SH-SY5Y (cell line): ENCODE measurements at regions not wholly inside any gene's neighbourhood (a gene's known extent, or its start where the extent isn't known, plus 50 kb on each side); places are given as distances from the start of the nearest gene placed in this dataset.

Experiments
- GATA2 ChIP-seq: IDR thresholded peaks from 2 replicates; pipeline ENCODE4 v1.6.1; 2011; ENCODE audit warnings: mild to moderate bottlenecking, low read depth, low read length
- GATA3 ChIP-seq: IDR thresholded peaks from 2 replicates; pipeline ENCODE4 v1.6.1; 2011; ENCODE audit warnings: low read depth, mild to moderate bottlenecking, low read length, moderate library complexity

DNA sequence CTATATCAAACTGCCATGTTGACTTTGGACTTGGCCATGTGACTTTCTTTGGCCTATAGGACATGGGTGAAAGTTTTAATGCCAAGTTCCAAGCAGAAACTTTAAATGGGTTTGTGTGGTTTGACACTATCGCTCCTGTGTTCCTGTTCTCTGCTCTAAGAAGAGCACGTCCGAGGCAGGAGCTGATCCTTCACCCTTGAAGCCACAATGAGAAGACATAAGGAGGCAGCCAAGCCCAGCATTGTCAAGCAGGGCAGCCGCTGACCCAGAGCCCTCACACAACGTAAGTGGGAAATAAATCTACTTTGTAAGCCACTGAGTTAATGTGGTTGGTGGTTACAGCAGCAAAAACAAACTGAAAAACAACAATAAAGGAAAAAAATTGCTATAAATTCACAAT lies 422.4 kb downstream of the PID1 start:
- no peak for TF ChIP-seq GATA2
- no peak for TF ChIP-seq GATA3
